GM13977 (cell line): ENCODE measurements at regions not wholly inside any gene's neighbourhood (a gene's known extent, or its start where the extent isn't known, plus 50 kb on each side); places are given as distances from the start of the nearest gene placed in this dataset.

ENCODE experiments used
- DNase-seq: peaks from one replicate; pipeline ENCODE4 v3.0.0; 2012; ENCODE audit warnings: low spot score
- CTCF ChIP-seq: IDR thresholded peaks from 2 replicates; pipeline ENCODE4 v1.5.1; 2012; ENCODE audit warnings: mild to moderate bottlenecking, control low read depth; ENCODE audit not compliant: insufficient read depth; ENCODE audit errors: extremely low read depth, missing control alignments
- in situ Hi-C: fragments of 300-500 bp; cut with MboI; formaldehyde crosslinking; loops from one replicate; pipeline ENCODE4 v1.12.0; 2022; ENCODE audit warnings: low sequenced_read_pairs, low pct_unique_long_range_greater_than_20kb, mixed read lengths, inconsistent platforms; ENCODE audit not compliant: unreplicated experiment

GRCh38 chr1:168976267-168976666 is 130.2 kb upstream of the ATP1B1 start:
- in situ Hi-C loops = no loop called here
- TF ChIP-seq CTCF = no peak
- DNase-seq = no peak

GRCh38 chr1:168977618-168978017 is 128.9 kb upstream of the ATP1B1 start:
- DNase-seq = no peak
- TF ChIP-seq CTCF = no peak
- in situ Hi-C loops = no loop called here

GRCh38 chr1:168979276-168979675 is 127.2 kb upstream of the ATP1B1 start:
- no peak for TF ChIP-seq CTCF
- in situ Hi-C loops = no loop called here
- no peak for DNase-seq

- in situ Hi-C loops = no loop called here
- DNase-seq = no peak
- TF ChIP-seq CTCF = no peak
Observed at GRCh38 chr1:168980180-168980579, 126.3 kb upstream of the ATP1B1 start.

GRCh38 chr1:168980656-168981055 is 125.8 kb upstream of the ATP1B1 start:
- no peak for TF ChIP-seq CTCF
- in situ Hi-C loops = no loop called here
- no peak for DNase-seq

GRCh38 chr1:168982778-168983177 is 123.7 kb upstream of the ATP1B1 start:
- DNase-seq = no peak
- in situ Hi-C loops = no loop called here
- no peak for TF ChIP-seq CTCF

GRCh38 chr1:168987330-168987729 is 119.2 kb upstream of the ATP1B1 start:
- no peak for DNase-seq
- TF ChIP-seq CTCF = no peak
- in situ Hi-C loops = no loop called here
